ES-I3 (cell line): ENCODE measurements at regions not wholly inside any gene's neighbourhood (a gene's known extent, or its start where the extent isn't known, plus 50 kb on each side); places are given as distances from the start of the nearest gene placed in this dataset.
"Not testable (repeated sequence)": the region's sequence is repeated elsewhere in the genome, so short reads cannot be mapped to it uniquely, and the experiment has no call there.

Source experiments
- H3K36me3 ChIP-seq: 2 replicates; pipeline ENCODE4 v1.6.1; 2013; ENCODE audit warnings: mild to moderate bottlenecking, low read length, control low read depth, moderate library complexity; ENCODE audit not compliant: insufficient read depth
- H3K4me1 ChIP-seq: 2 replicates; pipeline ENCODE4 v1.6.1; 2013; ENCODE audit warnings: mild to moderate bottlenecking, control low read depth, low read length; ENCODE audit not compliant: insufficient read depth
- H3K9ac ChIP-seq: 2 replicates; pipeline ENCODE4 v1.6.1; 2013; ENCODE audit warnings: low read depth, mild to moderate bottlenecking, low read length, moderate library complexity
- H3K9me3 ChIP-seq: 2 replicates; pipeline ENCODE4 v1.6.1; 2013; ENCODE audit warnings: mild to moderate bottlenecking, low read length, moderate library complexity; ENCODE audit not compliant: control insufficient read depth, insufficient read depth

DNA sequence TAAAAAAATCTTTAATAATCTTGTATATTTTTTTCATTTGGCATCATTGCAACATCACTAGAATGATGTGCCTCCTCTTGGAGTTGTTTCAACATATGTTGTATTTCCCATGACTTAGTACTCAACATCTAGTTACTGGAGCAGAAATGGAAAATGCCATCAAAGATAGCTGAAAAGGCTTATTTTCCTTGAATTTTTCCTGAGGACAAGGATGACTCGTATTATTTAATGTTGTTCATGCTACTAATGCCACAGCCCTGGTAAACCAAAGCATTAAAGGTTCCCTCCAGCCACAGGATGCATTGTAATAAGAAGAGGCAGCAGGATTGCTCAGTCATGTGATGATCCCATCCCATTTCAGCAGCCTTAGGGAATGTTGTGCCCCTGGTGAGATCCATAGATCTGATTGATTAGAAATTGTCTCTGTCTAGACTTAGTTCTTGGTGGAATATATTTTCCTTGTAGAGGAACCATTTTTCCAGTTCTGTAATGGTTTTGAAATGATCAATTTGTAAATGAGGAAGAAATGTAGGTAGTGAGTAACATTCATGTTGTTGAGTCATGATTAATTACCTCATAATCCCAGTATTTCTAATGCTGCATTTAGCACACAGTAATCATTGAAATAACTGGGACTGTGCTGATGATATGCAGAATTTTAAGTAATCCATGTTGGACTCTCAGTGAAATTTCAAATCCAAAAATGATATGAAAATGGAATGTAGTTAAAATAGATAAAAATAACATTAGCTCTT is 91.3 kb upstream of the SMIM30 start:
- Histone ChIP-seq H3K36me3 (no peaks in the 10 kb centered on the region), H3K4me1 (no peaks in the 10 kb centered on the region), H3K9me3 (no peaks in the 10 kb centered on the region), H3K9ac (no peak overlapping the region)

DNA sequence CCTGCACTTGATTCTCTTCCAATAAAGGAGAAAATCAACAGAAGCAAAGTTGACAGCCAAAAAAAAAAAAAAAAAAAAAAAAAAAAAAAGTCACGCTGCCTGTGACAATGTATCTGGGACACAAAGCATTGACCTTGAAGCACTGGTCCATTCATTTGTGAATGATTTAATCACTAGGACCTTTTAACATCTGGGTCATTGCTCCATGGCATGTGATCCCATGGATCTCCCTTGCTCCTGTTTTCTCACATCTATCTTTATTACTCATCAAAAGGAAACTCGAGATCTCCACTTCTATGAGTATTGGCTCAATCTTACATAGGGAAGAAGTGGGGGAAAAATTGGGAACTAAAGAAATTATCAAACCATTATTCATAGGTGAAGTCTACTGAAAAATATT is 89.6 kb upstream of the SMIM30 start:
- H3K9me3 ChIP-seq: no peaks in the 10 kb centered on the region

DNA sequence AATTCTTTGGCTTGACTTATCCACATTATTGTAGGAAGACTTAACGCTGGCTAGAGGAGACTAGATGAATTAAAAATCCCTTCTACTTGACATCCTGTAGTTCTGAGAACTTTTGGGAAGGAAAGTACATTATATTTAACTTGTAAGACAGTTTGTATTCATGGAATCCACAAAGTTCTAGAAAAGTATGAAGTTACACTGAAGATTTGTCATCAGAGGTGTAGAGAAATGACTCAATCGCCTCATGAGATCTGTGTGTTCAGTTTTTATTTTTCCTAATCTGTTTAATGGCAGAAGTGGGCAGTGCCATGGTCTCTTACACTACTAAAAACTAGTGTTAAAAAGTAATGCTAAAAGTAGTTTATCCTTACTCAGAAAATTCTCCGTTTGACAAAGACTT is 89.1 kb upstream of the SMIM30 start:
- Histone ChIP-seq H3K36me3 (no peaks in the 10 kb centered on the region), H3K9ac (no peak overlapping the region)

More for the DNA sequence above, 89.6 kb upstream of the SMIM30 start:
- Histone ChIP-seq H3K4me1 (no peaks in the 10 kb centered on the region), H3K36me3 (no peaks in the 10 kb centered on the region), H3K9ac (no peak overlapping the region)

DNA sequence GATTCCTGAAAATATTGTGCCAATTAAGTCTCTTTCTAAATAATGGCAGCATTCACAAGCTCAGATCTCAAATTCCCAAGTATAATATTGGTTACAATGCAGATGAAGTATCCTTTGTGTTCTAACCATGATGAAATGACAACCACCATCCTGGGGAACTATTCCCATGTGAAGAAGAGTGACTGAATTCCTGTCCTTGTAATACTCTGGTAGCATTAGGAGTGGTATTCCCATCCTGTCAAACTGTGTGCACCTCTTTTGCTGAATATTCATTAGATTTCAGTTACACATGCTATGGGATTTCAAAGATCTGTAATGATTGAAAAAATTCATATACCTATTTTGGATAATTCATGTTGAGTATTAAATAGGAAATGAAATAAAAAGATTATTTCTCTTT is 86.1 kb upstream of the SMIM30 start:
- H3K36me3 ChIP-seq: no peaks in the 10 kb centered on the region
- H3K9me3 ChIP-seq: no peaks in the 10 kb centered on the region
- H3K9ac ChIP-seq: no peak overlapping the region
- no peaks in the 10 kb centered on the region for H3K4me1 ChIP-seq

More for the DNA sequence above, 89.1 kb upstream of the SMIM30 start:
- Histone ChIP-seq H3K9me3 (no peaks in the 10 kb centered on the region), H3K4me1 (no peaks in the 10 kb centered on the region)

DNA sequence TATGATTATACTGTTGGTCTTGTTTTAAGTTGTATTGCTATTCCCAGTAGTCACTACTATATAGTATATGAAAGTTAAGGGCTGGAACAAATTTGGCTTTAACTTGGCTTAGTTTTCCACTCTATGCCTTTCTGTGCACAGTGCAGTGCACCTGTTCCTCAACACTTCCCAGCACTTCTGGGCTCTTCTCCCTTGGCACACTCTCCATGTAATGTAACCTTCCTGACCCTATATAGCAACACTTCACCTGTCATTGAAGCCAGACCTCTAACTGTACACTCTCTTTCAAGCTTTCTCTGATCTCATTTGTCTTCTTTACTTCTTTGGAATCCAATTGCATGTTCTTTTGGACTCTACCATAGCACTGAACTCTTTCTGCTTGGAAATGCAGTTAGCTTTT is 83.9 kb upstream of the SMIM30 start:
- Histone ChIP-seq H3K4me1 (no peaks in the 10 kb centered on the region), H3K9me3 (no peaks in the 10 kb centered on the region), H3K36me3 (no peaks in the 10 kb centered on the region), H3K9ac (no peak overlapping the region)

DNA sequence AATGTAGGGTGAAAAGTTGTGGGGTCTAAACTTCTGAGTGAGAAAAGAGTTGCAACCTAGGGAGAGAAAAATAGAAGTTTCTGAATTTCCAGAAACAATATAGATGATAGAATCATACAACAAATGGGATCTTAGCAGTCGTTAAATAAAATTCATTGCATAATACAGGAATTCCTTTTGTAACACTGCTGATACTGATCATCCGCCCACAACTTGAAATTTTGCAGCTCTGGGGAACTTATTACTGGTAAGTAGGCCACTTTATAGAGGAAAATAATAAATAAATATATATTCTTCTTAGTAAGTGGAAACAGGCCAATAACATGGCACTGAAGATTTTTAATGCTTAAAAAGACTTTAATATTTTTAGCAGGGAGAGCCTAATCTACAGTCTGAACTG is 81.9 kb upstream of the SMIM30 start:
- Histone ChIP-seq H3K9me3 (no peaks in the 10 kb centered on the region), H3K9ac (no peak overlapping the region), H3K4me1 (no peaks in the 10 kb centered on the region), H3K36me3 (no peaks in the 10 kb centered on the region)

DNA sequence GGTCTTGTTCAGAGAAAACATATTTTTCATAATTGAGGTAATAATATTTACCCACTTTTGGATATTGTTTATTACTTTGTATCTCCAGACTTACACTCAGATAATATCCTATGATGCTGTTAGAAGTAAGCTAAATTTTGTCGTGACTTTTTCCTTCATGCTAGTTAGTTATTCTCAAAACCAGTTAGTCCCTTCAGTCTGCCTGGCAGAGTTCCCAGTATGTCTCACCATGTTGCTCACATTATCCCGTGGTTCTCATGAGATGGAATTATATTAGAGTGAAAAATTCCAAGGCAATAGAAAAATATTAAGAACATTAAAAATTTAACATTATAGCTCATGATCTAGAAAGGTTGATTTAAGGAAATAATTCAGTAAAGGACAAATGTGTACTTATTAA is 81.5 kb upstream of the SMIM30 start:
- no peaks in the 10 kb centered on the region for H3K9me3 ChIP-seq
- no peaks in the 10 kb centered on the region for H3K36me3 ChIP-seq
- H3K4me1 ChIP-seq: no peaks in the 10 kb centered on the region
- H3K9ac ChIP-seq: no peak overlapping the region

DNA sequence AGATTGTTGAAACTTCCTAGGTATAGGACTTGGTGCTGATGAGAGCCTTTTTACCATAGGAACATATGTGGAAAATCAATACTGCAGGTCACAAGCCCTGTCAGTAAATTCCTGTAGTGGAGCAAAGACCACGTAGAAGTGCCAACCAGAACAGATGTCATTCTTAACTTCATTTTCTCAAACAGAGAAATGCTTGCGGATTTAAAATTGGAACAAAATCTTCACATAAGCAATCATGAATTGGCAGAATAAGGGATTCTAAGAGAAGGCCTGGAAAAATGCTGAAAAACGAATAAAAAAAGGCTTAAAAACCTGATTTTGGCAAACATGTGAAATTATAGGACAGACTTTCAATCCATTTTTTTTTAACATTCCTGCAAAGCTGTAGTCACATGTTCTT is 80.8 kb upstream of the SMIM30 start:
- no peak overlapping the region for H3K9ac ChIP-seq
- H3K9me3 ChIP-seq: no peaks in the 10 kb centered on the region
- H3K4me1 ChIP-seq: no peaks in the 10 kb centered on the region
- no peaks in the 10 kb centered on the region for H3K36me3 ChIP-seq

DNA sequence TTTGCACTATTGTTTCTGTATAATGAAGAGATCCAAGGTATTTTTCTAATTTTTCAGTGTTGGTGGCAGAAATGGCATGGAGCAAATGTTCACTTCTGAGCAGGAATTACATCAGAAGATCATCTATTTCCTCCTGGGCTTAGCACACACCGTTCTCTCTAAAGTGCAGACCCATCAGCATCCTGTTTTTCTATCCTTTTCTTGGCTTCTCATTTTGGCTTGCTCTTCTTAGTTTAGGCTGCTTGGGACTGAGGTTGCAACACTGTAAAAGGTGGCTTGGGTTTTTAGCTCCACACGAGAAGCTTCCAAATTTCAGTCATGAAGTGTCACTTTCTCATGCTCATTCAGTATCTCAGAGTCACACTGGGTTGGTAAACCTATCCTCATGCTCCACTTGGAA is 79.9 kb upstream of the SMIM30 start:
- Histone ChIP-seq H3K9me3 (no peaks in the 10 kb centered on the region), H3K36me3 (no peaks in the 10 kb centered on the region), H3K4me1 (no peaks in the 10 kb centered on the region), H3K9ac (no peak overlapping the region)

DNA sequence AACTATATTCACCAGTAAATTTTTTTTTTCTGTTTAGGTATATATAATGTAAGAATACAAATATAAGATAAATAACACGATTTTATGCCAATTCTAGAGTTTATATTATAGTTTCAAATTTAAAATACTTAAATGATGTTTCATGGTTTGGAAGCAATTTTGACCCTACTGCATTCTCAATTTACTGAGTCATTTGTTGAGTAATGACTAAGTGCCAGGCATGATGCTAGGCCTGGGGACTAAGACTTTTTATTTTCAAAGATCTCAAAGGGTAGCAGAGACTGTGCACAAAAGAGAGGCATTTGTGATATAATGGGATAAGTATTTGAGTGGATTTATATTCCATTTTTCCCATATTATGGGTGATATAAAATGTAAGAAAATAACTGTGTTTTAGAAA is 78.9 kb upstream of the SMIM30 start:
- Histone ChIP-seq H3K9ac (no peak overlapping the region), H3K36me3 (no peaks in the 10 kb centered on the region), H3K9me3 (no peaks in the 10 kb centered on the region), H3K4me1 (no peaks in the 10 kb centered on the region)

DNA sequence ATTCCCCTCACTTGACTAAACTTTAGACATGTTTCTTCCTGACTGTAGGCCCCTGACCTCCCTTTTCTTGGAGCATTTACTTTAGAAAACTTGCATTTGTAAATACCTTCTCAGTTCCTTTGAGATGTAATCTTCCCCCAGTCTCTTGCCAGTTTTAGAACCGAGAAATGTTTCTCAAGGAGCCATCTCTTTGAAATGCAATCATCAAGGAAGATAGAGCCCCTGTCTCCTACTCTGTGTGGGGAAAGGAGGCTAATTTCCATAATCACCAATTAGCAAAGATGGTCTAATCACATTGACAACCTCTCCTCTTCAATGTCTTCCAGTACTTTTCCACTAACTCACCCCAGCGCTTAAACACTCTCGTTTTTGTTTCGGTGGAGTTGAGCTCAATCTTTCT is 70.0 kb upstream of the SMIM30 start:
- no peaks in the 10 kb centered on the region for H3K36me3 ChIP-seq
- H3K9me3 ChIP-seq: no peaks in the 10 kb centered on the region
- H3K9ac ChIP-seq: no peak overlapping the region
- no peaks in the 10 kb centered on the region for H3K4me1 ChIP-seq

DNA sequence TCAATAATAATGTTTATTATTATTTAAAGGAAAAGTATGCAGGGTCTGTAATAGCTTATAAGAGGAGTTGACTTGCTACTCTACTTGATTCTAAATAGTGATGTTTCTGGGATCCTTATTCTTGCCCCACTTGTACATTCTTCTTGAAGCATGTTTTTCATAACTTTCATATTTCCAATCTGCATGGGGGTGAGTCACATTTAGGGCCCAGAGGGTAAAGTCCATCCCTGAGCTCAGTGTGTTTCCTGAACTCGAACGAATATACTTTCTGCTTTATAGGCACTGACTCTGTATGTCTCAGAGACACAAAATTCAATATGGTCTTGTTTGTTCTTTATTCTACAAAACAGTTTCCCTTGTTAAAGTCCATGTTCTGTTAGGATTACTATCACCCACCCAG is 61.0 kb upstream of the SMIM30 start:
- Histone ChIP-seq H3K9me3 (no peaks in the 10 kb centered on the region), H3K4me1 (no peaks in the 10 kb centered on the region), H3K36me3 (no peaks in the 10 kb centered on the region), H3K9ac (no peak overlapping the region)

DNA sequence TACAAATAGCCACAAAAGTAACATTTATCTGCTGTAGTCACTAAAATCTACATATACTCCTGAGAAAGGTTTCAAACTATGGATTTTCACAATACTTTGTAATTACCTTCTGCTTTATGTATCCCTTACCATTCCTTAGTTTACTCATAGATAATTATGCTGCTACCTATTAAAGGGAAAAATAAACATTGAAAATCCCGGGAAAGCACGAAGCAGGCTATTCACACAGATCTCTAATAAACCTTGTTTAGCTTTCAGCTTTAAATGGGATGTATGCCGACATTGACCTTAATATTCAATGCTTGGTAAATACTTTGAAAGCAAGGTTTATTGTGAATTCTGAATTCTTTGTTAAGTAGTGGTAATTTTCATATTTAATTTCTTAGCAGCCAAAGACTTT is 58.5 kb upstream of the SMIM30 start:
- H3K4me1 ChIP-seq: no peaks in the 10 kb centered on the region
- H3K9me3 ChIP-seq: no peaks in the 10 kb centered on the region
- no peak overlapping the region for H3K9ac ChIP-seq
- H3K36me3 ChIP-seq: no peaks in the 10 kb centered on the region

DNA sequence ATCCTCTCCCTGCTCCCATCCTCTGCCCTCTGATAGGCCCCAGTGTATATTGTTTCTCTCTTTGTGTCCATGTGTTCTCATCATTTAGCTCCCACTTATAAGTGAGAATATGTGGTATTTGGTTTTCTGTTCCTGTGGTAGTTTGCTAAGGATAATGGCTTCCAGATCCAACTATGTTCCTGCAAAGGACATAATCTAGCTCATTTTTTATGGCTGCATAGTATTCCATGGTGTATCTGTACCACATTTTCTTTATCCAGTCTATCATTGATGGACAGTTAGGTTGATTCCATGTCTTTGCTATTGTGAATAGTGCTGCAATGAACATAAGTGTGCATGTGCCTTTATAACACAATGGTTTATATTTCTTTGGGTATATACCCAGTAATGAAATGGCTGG is 57.8 kb upstream of the SMIM30 start:
- not testable (repeated sequence) for H3K9me3 ChIP-seq, H3K9ac ChIP-seq, H3K36me3 ChIP-seq, H3K4me1 ChIP-seq

DNA sequence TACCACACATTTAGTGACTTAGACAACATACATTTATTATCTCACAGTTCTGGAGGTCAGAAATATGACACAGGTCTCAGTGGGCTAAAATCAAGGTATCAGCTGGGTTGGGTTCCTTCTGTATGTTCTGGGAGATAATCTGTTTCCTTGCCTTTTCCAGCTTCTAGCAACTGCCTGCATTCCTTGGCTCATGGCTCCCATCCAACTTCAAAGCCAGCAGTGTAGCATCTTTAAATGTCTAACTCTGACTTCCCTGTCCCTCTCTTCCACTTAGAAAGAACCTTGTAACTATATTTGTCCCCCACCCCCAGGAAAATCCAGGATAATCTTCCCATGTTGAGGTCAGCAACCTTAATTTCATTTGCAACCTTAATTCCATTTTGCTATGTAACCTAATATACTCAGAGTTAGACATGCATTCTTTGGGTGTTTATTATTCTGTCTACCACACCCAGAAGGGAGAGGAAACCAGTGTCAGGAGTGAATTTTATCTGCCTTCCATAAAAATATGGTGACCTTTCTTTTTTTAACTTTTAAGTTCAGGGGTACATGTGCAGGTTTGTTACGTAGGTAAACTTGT is 57.3 kb upstream of the SMIM30 start:
- no peaks in the 10 kb centered on the region for H3K4me1 ChIP-seq
- no peak overlapping the region for H3K9ac ChIP-seq
- no peaks in the 10 kb centered on the region for H3K36me3 ChIP-seq
- no peaks in the 10 kb centered on the region for H3K9me3 ChIP-seq
